ENCODE measurements at regions not wholly inside any gene's neighbourhood (a gene's known extent, or its start where the extent isn't known, plus 50 kb on each side); places are given as distances from the start of the nearest gene placed in this dataset.
"Not testable (repeated sequence)": the region's sequence is repeated elsewhere in the genome, so short reads cannot be mapped to it uniquely, and the experiment has no call there.

DNA sequence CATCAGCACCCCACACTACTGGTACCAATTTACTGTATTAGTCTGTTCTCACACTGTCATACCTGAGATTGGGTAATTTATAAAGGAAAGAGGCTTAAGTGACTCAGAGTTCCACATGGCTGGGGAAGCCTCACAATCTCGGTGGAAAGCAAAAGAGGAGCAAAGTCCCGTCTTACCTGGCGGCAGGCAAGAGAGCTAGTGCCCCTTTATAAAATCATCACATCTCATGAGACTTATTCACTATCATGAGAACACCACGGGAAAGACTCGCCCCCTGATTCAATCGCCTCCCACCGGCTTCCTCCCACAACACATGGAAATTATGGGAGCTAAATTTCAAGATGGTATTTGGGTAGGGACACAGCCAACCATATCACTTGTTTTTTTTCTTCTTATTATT is 717.2 kb downstream of the TRIB2 start:
- DNase-seq = no peak
- Histone ChIP-seq H4K20me1 (ENCODE audit: control insufficient read depth, insufficient read depth, low read length, poor library complexity, severe bottlenecking) (no peaks in the 10 kb centered on the region), H3K9me3 (ENCODE audit: control extremely low read depth in 1 of 3, control insufficient read depth in 2 of 3, insufficient read depth in 1 of 3, low read length in 2 of 3) (peaks cover 0 to 8% (median 0%) of the 10 kb centered on the region in 3 donors), H3K79me2 (ENCODE audit: control insufficient read depth, insufficient read depth, low read length) (no peaks in the 10 kb centered on the region), H2AFZ (ENCODE audit: insufficient read depth, low read depth, low read length, poor library complexity, severe bottlenecking) (no peak overlapping the region), H3K4me1 (ENCODE audit: control insufficient read depth in 2 of 2, insufficient read depth in 2 of 2, low read length in 2 of 2) (no peaks in the 10 kb centered on the region), H3K36me3 (replicated peaks in 1 of 2; ENCODE audit: control extremely low read depth in 1 of 2, control insufficient read depth in 1 of 2, extremely low read depth in 1 of 2, insufficient read depth in 2 of 2, low read length in 1 of 2) (no peaks in the 10 kb centered on the region), H3K27me3 (replicated peaks in 1 of 4; ENCODE audit: control extremely low read depth in 1 of 4, control insufficient read depth in 3 of 4, insufficient read depth in 4 of 4, low read length in 3 of 4) (no peaks in the 10 kb centered on the region), H3K4me2 (replicated peaks; ENCODE audit: low read depth, low read length, poor library complexity, severe bottlenecking) (no peak overlapping the region), H3K9ac (ENCODE audit: low read length) (no peak overlapping the region), H3K27ac (ENCODE audit: low read length in 2 of 2) (no peak overlapping the region), H3K4me3 (ENCODE audit: control extremely low read depth in 1 of 5, extremely low read depth in 1 of 5, insufficient read depth in 1 of 5, low read depth in 2 of 5, low read length in 4 of 5) (no peak overlapping the region)
- intact Hi-C loops (cut with micrococcal nuclease) = no loop called here
- Mint-ChIP-seq H3K27ac (no peak overlapping the region), H3K9me3 (ENCODE audit: insufficient read depth) (no peaks in the 10 kb centered on the region), H3K4me3 (no peak overlapping the region), H3K4me1 (no peaks in the 10 kb centered on the region), H3K27me3 (no peaks in the 10 kb centered on the region)
- CTCF ChIA-PET = no interaction called here
- no peak for ATAC-seq (ENCODE audit: low read depth)
- POLR2A ChIA-PET = no interaction called here
- WGBS (ENCODE audit: insufficient coverage) = 94% methylated on average over 3 of the region's 7 CpGs
- TF ChIP-seq EZH2 (IDR thresholded peaks at IDR 0.05; ENCODE audit: borderline replicate concordance, insufficient read depth, low read depth, low read length, poor library complexity, severe bottlenecking) = no peak
- TF ChIP-seq, protein P1, sequence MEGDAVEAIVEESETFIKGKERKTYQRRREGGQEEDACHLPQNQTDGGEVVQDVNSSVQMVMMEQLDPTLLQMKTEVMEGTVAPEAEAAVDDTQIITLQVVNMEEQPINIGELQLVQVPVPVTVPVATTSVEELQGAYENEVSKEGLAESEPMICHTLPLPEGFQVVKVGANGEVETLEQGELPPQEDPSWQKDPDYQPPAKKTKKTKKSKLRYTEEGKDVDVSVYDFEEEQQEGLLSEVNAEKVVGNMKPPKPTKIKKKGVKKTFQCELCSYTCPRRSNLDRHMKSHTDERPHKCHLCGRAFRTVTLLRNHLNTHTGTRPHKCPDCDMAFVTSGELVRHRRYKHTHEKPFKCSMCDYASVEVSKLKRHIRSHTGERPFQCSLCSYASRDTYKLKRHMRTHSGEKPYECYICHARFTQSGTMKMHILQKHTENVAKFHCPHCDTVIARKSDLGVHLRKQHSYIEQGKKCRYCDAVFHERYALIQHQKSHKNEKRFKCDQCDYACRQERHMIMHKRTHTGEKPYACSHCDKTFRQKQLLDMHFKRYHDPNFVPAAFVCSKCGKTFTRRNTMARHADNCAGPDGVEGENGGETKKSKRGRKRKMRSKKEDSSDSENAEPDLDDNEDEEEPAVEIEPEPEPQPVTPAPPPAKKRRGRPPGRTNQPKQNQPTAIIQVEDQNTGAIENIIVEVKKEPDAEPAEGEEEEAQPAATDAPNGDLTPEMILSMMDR (IDR thresholded peaks at IDR 0.05) = no peak

DNA sequence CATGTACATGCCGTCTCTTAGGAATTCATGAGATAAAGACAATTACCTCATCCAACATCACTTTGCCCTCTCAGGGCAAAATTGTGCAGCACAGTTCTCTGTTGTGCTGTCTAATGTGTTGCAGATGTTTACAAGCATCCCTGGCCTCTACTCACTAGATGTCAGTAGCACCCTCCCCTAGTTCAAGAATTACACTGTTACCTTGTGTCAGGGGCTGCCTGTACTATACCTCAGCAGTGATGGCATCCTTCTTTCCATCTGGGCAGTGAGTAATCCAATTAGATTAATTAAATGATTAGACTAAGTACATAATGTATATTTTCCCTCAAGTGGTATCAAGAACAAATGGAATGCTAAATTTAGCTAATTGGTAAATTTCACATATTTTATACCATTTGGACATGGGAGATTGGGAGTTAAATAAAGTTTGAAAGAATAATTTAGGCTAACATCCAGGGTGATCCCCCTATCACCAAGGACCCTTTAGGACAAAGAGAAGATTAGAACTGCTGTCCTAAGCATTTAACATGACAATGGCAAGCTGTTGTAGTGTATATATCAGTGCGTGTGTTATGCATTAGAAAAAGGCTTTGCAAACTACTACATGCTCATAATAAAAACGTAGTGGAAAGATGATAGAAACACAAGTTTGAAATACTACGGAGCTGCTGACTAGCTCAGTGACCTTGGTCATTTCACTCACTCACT is 727.0 kb downstream of the TRIB2 start:
- CTCF ChIA-PET; H3K4me2 ChIP-seq (replicated peaks; ENCODE audit: low read depth, low read length, poor library complexity, severe bottlenecking): not testable (repeated sequence)

More for the DNA sequence above, 727.0 kb downstream of the TRIB2 start:
- H3K9me3 ChIP-seq (ENCODE audit: control extremely low read depth in 1 of 3, control insufficient read depth in 2 of 3, insufficient read depth in 1 of 3, low read length in 2 of 3); H3K27ac Mint-ChIP-seq; ATAC-seq (ENCODE audit: low read depth); intact Hi-C loops (cut with micrococcal nuclease); DNase-seq; POLR2A ChIA-PET; H3K27me3 Mint-ChIP-seq; H3K27ac ChIP-seq (ENCODE audit: low read length in 2 of 2); H3K4me1 ChIP-seq (ENCODE audit: control insufficient read depth in 2 of 2, insufficient read depth in 2 of 2, low read length in 2 of 2); H3K4me3 ChIP-seq (ENCODE audit: control extremely low read depth in 1 of 5, extremely low read depth in 1 of 5, insufficient read depth in 1 of 5, low read depth in 2 of 5, low read length in 4 of 5); H3K36me3 ChIP-seq (replicated peaks in 1 of 2; ENCODE audit: control extremely low read depth in 1 of 2, control insufficient read depth in 1 of 2, extremely low read depth in 1 of 2, insufficient read depth in 2 of 2, low read length in 1 of 2); H3K9me3 Mint-ChIP-seq (ENCODE audit: insufficient read depth); H3K4me3 Mint-ChIP-seq; H3K9ac ChIP-seq (ENCODE audit: low read length); H3K27me3 ChIP-seq (replicated peaks in 1 of 4; ENCODE audit: control extremely low read depth in 1 of 4, control insufficient read depth in 3 of 4, insufficient read depth in 4 of 4, low read length in 3 of 4); H3K4me1 Mint-ChIP-seq; H2AFZ ChIP-seq (ENCODE audit: insufficient read depth, low read depth, low read length, poor library complexity, severe bottlenecking); H4K20me1 ChIP-seq (ENCODE audit: control insufficient read depth, insufficient read depth, low read length, poor library complexity, severe bottlenecking); H3K79me2 ChIP-seq (ENCODE audit: control insufficient read depth, insufficient read depth, low read length): not testable (repeated sequence)
- no CpG with 5 or more reads among the region's 4 CpGs for WGBS (ENCODE audit: insufficient coverage)

Data from B cell (primary cell).